Bone marrow (tissue), 2 donors: ENCODE measurements at regions not wholly inside any gene's neighbourhood (a gene's known extent, or its start where the extent isn't known, plus 50 kb on each side); places are given as distances from the start of the nearest gene placed in this dataset.
"Not testable (repeated sequence)": the region's sequence is repeated elsewhere in the genome, so short reads cannot be mapped to it uniquely, and the experiment has no call there.

Experiments used
- DNase-seq, 2 donors: peaks; one replicate each; lab custom pipeline; 2025; lab: John Stamatoyannopoulos, UW

- no peak for DNase-seq
Measured at GRCh38 chr2:150850641-150851040, 363.2 kb upstream of the RND3 start.

GRCh38 chr2:150847578-150847977 is 360.1 kb upstream of the RND3 start:
- no peak for DNase-seq

GRCh38 chr2:150846691-150847090 is 359.2 kb upstream of the RND3 start:
- no peak for DNase-seq

GRCh38 chr2:150832686-150833085 is 345.2 kb upstream of the RND3 start:
- no peak for DNase-seq

- DNase-seq: no peak
Measured at GRCh38 chr2:150824118-150824517, 336.7 kb upstream of the RND3 start.

GRCh38 chr2:150817422-150817821 is 330.0 kb upstream of the RND3 start:
- DNase-seq: no peak

- no peak for DNase-seq
Measured at GRCh38 chr2:150812664-150813367, 325.3 kb upstream of the RND3 start.

- no peak for DNase-seq
Measured at GRCh38 chr2:150812066-150812465, 324.6 kb upstream of the RND3 start.

- DNase-seq: no peak
Measured at GRCh38 chr2:150811259-150811855, 323.9 kb upstream of the RND3 start.

GRCh38 chr2:150809103-150809502 is 321.6 kb upstream of the RND3 start:
- no peak for DNase-seq

GRCh38 chr2:150806336-150806735 is 318.9 kb upstream of the RND3 start:
- no peak for DNase-seq

- DNase-seq: no peak
Measured at GRCh38 chr2:150803689-150804398, 316.4 kb upstream of the RND3 start.

- DNase-seq: no peak
Measured at GRCh38 chr2:150802635-150803034, 315.2 kb upstream of the RND3 start.

- not testable (repeated sequence) for DNase-seq
Measured at GRCh38 chr2:150796236-150796635, 308.8 kb upstream of the RND3 start.

- no peak for DNase-seq
Measured at GRCh38 chr2:150792780-150793300, 305.4 kb upstream of the RND3 start.

GRCh38 chr2:150791567-150791966 is 304.1 kb upstream of the RND3 start:
- DNase-seq: no peak

- no peak for DNase-seq
Measured at GRCh38 chr2:150789376-150789905, 302.0 kb upstream of the RND3 start.

- no peak for DNase-seq
Measured at GRCh38 chr2:150788426-150789140, 301.1 kb upstream of the RND3 start.

GRCh38 chr2:150787353-150788093 is 300.1 kb upstream of the RND3 start:
- DNase-seq: no peak

- DNase-seq: no peak
Measured at GRCh38 chr2:150784389-150784788, 296.9 kb upstream of the RND3 start.

GRCh38 chr2:150783896-150784295 is 296.4 kb upstream of the RND3 start:
- DNase-seq: no peak
